HCT116 (cell line): ENCODE measurements at regions not wholly inside any gene's neighbourhood (a gene's known extent, or its start where the extent isn't known, plus 50 kb on each side); places are given as distances from the start of the nearest gene placed in this dataset.

Source experiments
- ATAC-seq: fragments of 200-7000 bp; cut with Tn5 transposase; 2 replicates; pipeline ENCODE4 v1.9.1; 2020; ENCODE audit warnings: mild to moderate bottlenecking, moderate library complexity
- BruUV-seq: library from RNA; stranded (reverse); fragments of 400-500 nt; replicated peaks from 2 replicates; lab custom pipeline; 2021; lab: Mats Ljungman, UMichigan
- CTCF ChIA-PET: fragments of 300-600 bp; sonication (Branson Sonifier 250); formaldehyde crosslinking; loops from one replicate; lab custom pipeline; 2021; ENCODE audit warnings: antibody characterized with exemption; lab: Charles Lee
- POLR2A ChIA-PET: fragments of 300-600, 350-600 bp; sonication (Branson Sonifier 250); formaldehyde crosslinking; loops from one replicate; lab custom pipeline; 2021; ENCODE audit warnings: antibody characterized with exemption; lab: Charles Lee
- RAD21 ChIA-PET, 2 experiments: fragments of 300-600 bp; sonication (Branson Sonifier 250); formaldehyde crosslinking; loops; one replicate each; lab custom pipeline; 2023; ENCODE audit warnings: low total read pairs in 2 of 2; ENCODE audit not compliant: uncharacterized antibody in 2 of 2, unreplicated experiment in 2 of 2, low non-redundant PET in 1 of 2; lab: Charles Lee
- DNase-seq: peaks from one replicate; pipeline ENCODE4 v3.0.0-alpha.2; 2010; ENCODE audit warnings: low read depth, low spot score
- H2AFZ ChIP-seq: fragments of 200-600 bp; shearing (Covaris generic), sonication (generic); 2 replicates; pipeline ENCODE4 v1.6.1; 2017; ENCODE audit warnings: low read depth, mixed run types, mixed read lengths, antibody characterized with exemption, low read length; ENCODE audit not compliant: poor library complexity, severe bottlenecking
- H3K27ac ChIP-seq: 2 replicates; pipeline ENCODE4 v1.5.1; 2012; ENCODE audit warnings: low read depth, low read length
- H3K27me3 ChIP-seq: fragments of 200-600 bp; sonication (generic); 2 replicates; pipeline ENCODE4 v1.6.1; 2016; ENCODE audit warnings: mixed run types, low read length, mixed read lengths; ENCODE audit not compliant: insufficient read depth
- H3K36me3 ChIP-seq, 2 experiments: fragments of 200-500 bp in 1 of 2; fragments of 200-600 bp in 1 of 2; sonication (Bioruptor generic) in 1 of 2; sonication (generic) in 1 of 2; 2 replicates each; pipeline versions ENCODE4 v1.5.1 to v1.6.1; 2014 to 2016; ENCODE audit warnings: low read length in 2 of 2, inconsistent platforms in 1 of 2, mixed read lengths in 1 of 2, mixed run types in 1 of 2; ENCODE audit not compliant: insufficient read depth in 2 of 2, control insufficient read depth in 1 of 2
- H3K4me1 ChIP-seq, 2 experiments: fragments of 200-600 bp in 1 of 2; sonication (generic) in 1 of 2; 2 replicates each; pipeline versions ENCODE4 v1.5.1 to v1.6.1; 2012 to 2017; ENCODE audit warnings: low read length in 2 of 2, inconsistent platforms in 1 of 2, mild to moderate bottlenecking in 1 of 2, mixed read lengths in 1 of 2, mixed run types in 1 of 2, moderate library complexity in 1 of 2; ENCODE audit not compliant: insufficient read depth in 2 of 2, control insufficient read depth in 1 of 2
- H3K4me2 ChIP-seq: fragments of 200-600 bp; sonication (generic); 2 replicates; pipeline ENCODE4 v1.6.1; 2017; ENCODE audit warnings: mixed run types, low read length, mixed read lengths
- H3K4me3 ChIP-seq, 2 experiments: fragments of 200-600 bp in 1 of 2; sonication (generic) in 1 of 2; replicated peaks in 1 of 2; 2 replicates each; pipeline ENCODE4 v1.5.1; 2011 to 2016; ENCODE audit warnings: low read length in 2 of 2, control low read depth in 1 of 2, low read depth in 1 of 2, mild to moderate bottlenecking in 1 of 2, mixed read lengths in 1 of 2, mixed run types in 1 of 2
- H3K79me2 ChIP-seq: fragments of 200-600 bp; sonication (generic); 2 replicates; pipeline ENCODE4 v1.6.1; 2017; ENCODE audit warnings: mild to moderate bottlenecking, mixed run types, low read length, moderate library complexity, mixed read lengths; ENCODE audit not compliant: insufficient read depth
- H3K9ac ChIP-seq: fragments of 200-600 bp; sonication (generic); 2 replicates; pipeline ENCODE4 v1.6.1; 2016; ENCODE audit warnings: low read length, mixed read lengths
- H3K9me2 ChIP-seq: fragments of 200-600 bp; sonication (generic), shearing (Covaris generic); 2 replicates; pipeline ENCODE4 v1.6.1; 2017; ENCODE audit warnings: mixed run types, mild to moderate bottlenecking, moderate library complexity; ENCODE audit not compliant: insufficient read depth
- H3K9me3 ChIP-seq, 2 experiments: fragments of 200-500 bp in 1 of 2; fragments of 200-600 bp in 1 of 2; sonication (Bioruptor generic) in 1 of 2; sonication (generic) in 1 of 2; 2 replicates each; pipeline ENCODE4 v1.6.1; 2014 to 2017; ENCODE audit warnings: low read length in 2 of 2, mixed read lengths in 2 of 2, inconsistent platforms in 1 of 2, low read depth in 1 of 2, mild to moderate bottlenecking in 1 of 2, mixed run types in 1 of 2, moderate library complexity in 1 of 2; ENCODE audit not compliant: control insufficient read depth in 1 of 2, insufficient read depth in 1 of 2
- H4K20me1 ChIP-seq: fragments of 200-600 bp; sonication (generic), shearing (Covaris generic); 2 replicates; pipeline ENCODE4 v1.6.1; 2017; ENCODE audit warnings: mixed run types, mild to moderate bottlenecking, moderate library complexity; ENCODE audit not compliant: insufficient read depth
- EGR1 ChIP-seq: IDR thresholded peaks from 2 replicates; pipeline ENCODE4 v1.6.1; 2012; ENCODE audit warnings: low read depth
- JUND ChIP-seq: IDR thresholded peaks from 2 replicates; pipeline ENCODE4 v1.6.1; 2012
- MAX ChIP-seq: IDR thresholded peaks from 2 replicates; pipeline ENCODE4 v1.6.1; 2012
- REST ChIP-seq: IDR thresholded peaks from 2 replicates; pipeline ENCODE4 v1.6.1; 2012; ENCODE audit warnings: low read depth
- SIN3A ChIP-seq: IDR thresholded peaks from 2 replicates; pipeline ENCODE4 v1.6.1; 2012; ENCODE audit warnings: low read depth
- SP1 ChIP-seq: IDR thresholded peaks from 2 replicates; pipeline ENCODE4 v1.6.1; 2012; ENCODE audit warnings: low read depth
- SRF ChIP-seq: IDR thresholded peaks from 2 replicates; pipeline ENCODE4 v1.6.1; 2012; ENCODE audit warnings: low read depth
- TCF7L2 ChIP-seq: IDR thresholded peaks from 2 replicates; pipeline ENCODE4 v1.7.0; 2011; ENCODE audit warnings: borderline replicate concordance, inconsistent platforms; ENCODE audit not compliant: insufficient read depth, insufficient read length; ENCODE audit errors: extremely low read depth
- ZBTB33 ChIP-seq: IDR thresholded peaks from 2 replicates; pipeline ENCODE4 v1.6.1; 2011; ENCODE audit warnings: mild to moderate bottlenecking, low read length, moderate library complexity; ENCODE audit not compliant: insufficient replicate concordance; ENCODE audit errors: extremely low read depth
- ZFX ChIP-seq: fragments of 450-650 bp; IDR thresholded peaks from 2 replicates; pipeline ENCODE4 v1.6.1; 2017
- intact Hi-C: fragments of 100-400 bp; cut with micrococcal nuclease; formaldehyde crosslinking; loops from 2 replicates; pipeline ENCODE4 v1.10.0; 2022

- no peak for TF ChIP-seq REST
- TF ChIP-seq ZBTB33: no peak
- TF ChIP-seq SP1: no peak
- TF ChIP-seq EGR1: no peak
- TF ChIP-seq SIN3A: no peak
- TF ChIP-seq MAX: no peak
- no peak for TF ChIP-seq JUND
- TF ChIP-seq, all 23 proteins: peak for 0
Observed at GRCh38 chr11:33610903-33611302, 89.7 kb downstream of the C11orf91 start (continued).

GRCh38 chr11:33608386-33608785 is 92.2 kb downstream of the C11orf91 start:
- no peaks in the 10 kb centered on the region for H3K9me3 ChIP-seq
- TF ChIP-seq SRF: no peak
- TF ChIP-seq ZFX: no peak
- no peak for TF ChIP-seq ZBTB33
- TF ChIP-seq REST: no peak
- TF ChIP-seq TCF7L2: no peak
- TF ChIP-seq, all 23 proteins: peak for 0
- Histone ChIP-seq H3K4me2 (no peak overlapping the region), H3K4me1 (no peaks in the 10 kb centered on the region), H2AFZ (no peak overlapping the region), H3K79me2 (no peaks in the 10 kb centered on the region), H3K9me2 (no peaks in the 10 kb centered on the region), H3K27me3 (no peaks in the 10 kb centered on the region), H3K4me3 (no peak overlapping the region), H3K36me3 (no peaks in the 10 kb centered on the region), H3K9ac (no peak overlapping the region), H3K27ac (no peak overlapping the region), H4K20me1 (no peaks in the 10 kb centered on the region)
- RAD21 ChIA-PET: no interaction called here
- POLR2A ChIA-PET: no interaction called here
- CTCF ChIA-PET: no interaction called here
- no peak for ATAC-seq
- BruUV-seq: no TSS peak
- intact Hi-C loops: no loop called here
- no peak for DNase-seq
